GM21390 (cell line): ENCODE measurements at regions not wholly inside any gene's neighbourhood (a gene's known extent, or its start where the extent isn't known, plus 50 kb on each side); places are given as distances from the start of the nearest gene placed in this dataset.
"Not testable (repeated sequence)": the region's sequence is repeated elsewhere in the genome, so short reads cannot be mapped to it uniquely, and the experiment has no call there.

Experiments used
- ATAC-seq: cut with Tn5 transposase; IDR thresholded peaks from one replicate; pipeline ENCODE4 v1.9.1; 2021; ENCODE audit not compliant: unreplicated experiment

DNA sequence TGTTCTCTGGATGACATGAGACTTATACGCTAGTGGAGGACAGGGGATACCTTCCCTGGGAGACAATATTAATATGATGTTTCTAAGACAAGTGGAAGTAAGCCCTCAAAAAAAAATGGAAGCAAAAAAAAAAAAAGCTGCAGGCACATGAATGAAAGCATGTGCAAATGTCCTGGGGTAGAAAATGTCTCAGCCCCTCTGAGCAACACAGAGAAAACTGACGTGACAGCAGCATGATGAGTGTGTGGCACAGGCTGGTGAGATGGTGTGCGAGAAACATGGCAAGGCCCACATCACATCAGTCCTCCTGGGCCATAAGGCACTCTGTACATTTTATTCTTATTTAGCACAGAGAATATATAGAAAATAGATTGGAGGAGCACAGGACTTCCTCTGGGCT lies 254.7 kb upstream of the PFKP start:
- no peak for ATAC-seq

DNA sequence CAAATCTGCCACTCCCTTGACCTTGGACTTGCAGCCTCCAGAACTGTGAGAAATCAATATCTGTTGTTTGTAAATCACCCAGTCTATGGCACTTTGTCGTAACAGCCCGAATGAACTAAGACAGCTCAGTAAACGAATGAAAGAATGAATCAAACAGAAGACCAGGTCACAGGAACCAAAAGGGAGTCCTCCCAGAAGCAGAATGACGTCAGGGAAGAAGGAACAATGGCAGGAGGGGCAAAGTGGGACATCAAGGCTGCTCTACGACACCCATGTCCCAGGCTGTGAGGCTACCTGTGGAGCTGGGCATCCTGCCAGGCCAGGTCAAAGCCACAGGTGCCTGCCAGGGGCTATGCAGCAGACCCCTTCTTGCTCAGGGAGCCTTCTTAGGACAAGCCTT lies 267.2 kb upstream of the PFKP start:
- no peak for ATAC-seq

DNA sequence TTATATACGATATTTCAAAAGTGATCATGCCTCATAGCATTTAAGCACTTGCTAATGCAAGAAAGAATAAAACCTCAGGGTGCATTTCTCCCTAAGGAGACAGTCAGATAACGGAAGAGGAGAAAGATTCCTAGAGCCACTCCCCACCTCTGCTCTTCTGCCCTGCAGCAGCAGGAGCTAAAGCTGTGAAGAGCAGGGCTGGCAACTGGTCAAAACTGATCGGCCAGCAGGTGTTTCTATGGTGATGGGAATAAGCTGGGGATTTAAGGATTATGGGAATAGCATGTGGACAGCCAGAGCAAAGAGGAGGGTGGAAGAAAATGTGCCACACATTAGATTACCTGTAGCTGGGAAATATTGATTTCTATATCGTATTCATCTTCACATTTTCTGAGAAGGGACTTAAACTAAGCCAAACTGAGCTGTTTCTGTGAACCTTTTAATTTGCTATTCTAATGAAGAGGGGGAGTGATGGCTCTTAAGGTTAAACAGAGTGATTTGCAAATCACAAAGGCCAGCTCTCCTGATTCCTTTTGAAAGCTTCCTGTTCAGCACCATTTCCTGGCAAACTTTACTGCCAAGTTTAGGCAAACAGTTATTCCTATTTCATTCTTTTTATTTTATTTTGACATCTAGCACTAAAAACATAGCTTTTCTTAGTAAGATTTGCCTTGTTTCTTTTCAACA lies 268.9 kb upstream of the PFKP start:
- ATAC-seq: no peak

DNA sequence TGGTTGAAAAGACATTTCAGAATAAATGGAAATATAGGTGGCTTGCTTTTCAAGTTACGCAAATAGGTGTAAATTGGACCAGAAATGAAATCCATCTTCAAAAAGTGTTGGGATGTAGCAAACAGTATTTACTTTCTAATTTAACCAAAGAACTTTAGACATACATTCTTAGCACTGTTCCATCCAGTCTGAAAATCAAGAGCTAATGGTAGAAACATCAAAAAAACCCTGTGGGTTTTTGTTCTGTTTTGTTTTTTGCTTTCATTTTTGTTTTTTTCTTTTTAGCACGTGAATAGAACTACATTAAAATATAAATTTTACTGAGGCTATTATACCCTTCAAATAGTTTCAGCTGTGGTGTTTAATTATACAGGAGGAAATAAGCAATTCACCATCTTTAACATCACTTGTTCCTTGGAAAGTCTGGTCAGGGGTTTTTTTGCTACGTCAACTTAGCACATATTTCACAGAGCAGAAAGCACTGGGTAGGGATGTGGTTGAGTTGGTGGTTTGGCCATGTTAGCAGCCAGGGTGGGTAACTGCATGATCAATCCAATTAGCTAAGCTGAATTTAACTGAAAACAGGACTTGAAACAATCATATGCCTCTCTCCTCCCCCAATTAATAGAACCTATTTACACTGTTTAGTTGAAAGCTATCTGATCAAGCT lies 275.4 kb upstream of the PFKP start:
- ATAC-seq: peak; percentile 91

DNA sequence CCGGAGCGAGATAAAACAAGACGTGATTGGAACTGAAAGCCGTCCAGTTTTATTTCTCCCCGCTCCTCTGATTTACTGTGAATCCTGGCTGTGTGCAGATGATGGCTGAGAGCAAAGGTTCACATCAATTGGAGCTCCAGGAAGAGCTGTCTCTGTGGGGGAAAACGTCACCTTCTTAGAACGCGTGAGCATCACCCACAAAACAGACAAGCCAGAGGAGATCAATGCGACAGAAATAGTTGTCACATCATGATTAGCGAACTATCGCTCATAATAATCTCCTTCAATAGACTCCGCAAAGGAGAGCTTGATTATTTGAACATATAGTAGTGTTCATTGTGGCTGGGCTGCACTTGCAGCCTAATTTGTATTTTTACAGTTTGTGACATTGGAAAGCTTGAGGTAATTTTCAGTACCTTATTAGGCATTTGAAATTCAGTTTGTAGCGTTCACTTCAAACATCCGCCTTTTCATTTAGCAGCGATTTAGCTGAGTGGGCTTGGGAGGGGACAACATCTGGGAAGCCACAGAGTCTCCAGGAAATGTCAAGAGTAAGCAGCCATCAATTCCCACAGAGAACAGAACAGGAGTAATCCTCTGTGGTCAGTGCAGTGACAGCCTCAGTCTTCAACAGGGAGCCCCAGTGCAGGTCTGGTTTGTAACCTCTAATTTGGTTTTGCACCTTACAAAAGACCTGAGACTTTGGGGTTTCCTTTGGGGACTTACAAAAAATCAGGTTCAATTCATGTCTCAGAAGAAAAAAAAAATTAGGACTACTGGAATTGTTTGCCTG lies 276.8 kb upstream of the PFKP start:
- ATAC-seq: no peak

DNA sequence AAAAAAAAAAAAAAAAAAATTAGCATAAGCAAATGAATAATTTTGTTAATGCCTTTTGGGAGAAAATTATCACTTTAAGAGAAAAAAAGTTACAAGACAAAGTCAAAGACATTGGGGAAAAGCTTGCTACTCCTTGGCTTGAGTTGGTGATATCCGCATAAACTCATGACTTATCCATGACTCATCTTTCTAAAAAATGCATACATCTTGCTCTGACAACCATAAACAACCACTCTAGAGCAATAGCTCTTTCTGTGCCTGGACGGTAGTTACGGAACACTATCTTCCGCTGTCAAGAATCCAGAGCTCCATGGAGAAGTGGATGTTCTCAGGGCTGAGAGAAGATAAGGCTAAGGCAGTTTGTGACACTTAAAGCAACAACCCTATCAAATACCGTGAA lies 281.1 kb upstream of the PFKP start:
- ATAC-seq: no peak

DNA sequence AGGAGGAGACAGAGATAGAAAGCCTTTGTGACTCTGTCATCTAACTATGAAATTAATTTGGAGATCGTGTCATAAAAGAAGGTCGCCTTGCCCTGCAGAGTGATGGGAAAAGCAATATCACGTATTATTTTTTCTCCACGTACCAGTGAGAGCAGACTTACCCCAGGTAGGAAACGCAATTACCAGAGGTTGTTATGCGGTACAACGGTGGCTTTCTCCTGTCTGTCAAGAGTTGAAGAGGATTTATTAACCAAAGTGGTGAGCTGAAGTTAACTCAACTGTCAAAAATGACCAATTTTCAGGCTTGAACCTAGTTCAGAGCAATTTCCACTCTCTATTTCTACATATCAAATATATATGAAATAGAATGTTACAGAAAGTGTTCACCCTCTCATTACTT lies 282.6 kb upstream of the PFKP start:
- no peak for ATAC-seq

DNA sequence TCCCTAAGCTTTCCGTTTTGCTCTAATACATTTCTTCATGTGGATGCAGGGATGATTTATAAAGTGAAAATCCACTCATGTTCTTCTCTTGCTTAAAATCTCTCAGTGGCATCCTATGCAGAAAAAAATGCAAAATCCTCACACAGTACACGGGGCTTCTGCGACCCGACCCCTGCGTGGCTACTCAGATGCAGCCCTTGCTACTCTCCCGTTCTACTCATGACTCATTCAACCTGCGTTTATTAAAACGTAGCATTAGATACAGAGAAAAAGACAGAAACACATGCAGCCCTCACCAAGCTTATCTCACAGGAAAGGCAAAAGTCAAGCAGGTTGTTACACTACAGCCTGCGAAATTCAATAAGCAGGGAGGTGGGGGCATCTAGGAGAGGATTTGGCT lies 284.4 kb upstream of the PFKP start:
- no peak for ATAC-seq

DNA sequence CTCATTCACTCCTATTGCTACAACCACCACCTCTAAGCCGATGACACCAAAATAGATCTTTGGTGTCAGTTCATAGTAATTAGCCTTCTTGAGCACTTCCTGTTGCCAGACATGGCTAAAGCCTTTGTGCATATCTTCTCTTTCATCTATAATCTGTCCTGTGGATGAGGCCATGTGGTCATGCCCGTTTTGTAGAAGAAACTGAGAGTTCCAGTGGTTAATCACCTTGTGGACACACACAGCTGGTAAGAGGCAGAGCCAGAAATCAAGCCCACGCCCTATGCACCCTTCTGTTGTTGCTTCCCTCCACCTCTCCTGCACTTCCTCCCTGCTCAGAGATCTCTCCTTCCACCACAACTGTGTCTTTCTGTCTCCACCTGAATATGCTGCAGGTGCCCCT lies 285.1 kb upstream of the PFKP start:
- no peak for ATAC-seq

DNA sequence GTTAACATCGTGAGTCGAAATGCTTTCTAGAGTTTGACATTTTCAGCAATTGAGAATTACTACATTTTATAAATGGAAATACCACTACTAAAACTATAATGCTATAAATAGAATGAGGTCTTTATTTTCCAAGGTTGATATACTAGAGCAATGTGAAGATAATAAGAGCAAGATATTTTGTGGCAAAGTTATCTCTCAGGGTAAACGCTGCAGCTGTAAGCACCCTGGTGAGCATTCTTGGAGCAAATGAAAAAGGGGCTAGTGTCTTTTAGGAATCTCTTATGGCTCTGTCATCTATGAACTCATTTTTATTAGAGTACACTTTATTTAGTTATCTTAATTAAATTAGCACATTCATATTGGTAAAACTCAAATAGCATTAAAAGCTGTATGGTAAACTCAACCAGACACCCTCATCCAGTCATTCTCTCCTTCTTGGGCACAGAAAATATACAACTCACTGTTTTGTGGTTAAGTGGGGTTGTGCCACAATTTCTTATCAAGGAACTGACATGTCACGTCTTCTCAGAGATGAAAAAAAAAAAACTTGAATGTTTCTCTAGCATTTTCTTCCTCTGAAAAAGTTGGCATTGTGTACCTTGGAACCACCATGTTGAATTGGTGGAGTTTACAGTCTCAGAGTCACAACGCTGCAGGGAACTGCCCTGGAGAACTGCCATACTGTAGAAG lies 289.5 kb upstream of the PFKP start:
- ATAC-seq: no peak

DNA sequence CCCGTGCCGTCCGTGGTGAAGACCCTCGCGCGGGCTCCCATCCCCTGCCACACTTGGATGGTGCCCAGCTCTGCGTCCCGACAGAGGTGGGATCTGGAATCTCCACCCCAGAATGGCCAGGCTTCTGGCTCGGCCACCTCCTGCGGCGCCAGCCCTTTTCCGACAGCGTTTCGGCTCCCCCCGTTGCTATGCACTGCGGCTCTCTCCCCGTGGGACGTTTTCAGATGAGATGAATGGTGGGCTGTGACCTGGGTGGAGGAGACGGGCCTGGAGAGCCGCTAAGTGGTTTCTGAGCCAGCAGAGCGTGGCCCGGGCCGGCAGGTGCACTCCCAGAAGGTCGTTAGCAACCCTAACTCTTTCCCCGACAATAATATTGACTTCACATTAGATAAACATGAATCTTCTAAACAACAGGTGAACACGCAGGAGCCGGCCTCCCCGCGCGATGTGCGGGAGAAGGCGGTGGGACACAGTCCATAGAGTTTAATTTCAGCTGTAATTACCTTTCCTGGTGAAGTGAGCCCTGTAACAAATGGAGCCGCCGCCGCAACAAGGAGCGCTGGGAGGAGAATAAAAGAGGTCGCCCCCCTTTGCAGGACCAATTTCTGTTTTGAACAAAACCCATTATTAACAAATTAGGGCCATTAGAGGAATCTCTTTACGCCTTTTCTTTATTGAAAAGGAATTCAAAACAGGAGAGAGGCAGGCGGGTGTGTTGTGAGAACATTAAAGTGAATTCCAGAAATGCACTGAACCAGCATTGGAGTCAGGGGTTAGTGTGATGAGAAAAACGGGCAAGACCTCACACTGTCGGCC lies 294.3 kb upstream of the PFKP start:
- ATAC-seq: no peak

DNA sequence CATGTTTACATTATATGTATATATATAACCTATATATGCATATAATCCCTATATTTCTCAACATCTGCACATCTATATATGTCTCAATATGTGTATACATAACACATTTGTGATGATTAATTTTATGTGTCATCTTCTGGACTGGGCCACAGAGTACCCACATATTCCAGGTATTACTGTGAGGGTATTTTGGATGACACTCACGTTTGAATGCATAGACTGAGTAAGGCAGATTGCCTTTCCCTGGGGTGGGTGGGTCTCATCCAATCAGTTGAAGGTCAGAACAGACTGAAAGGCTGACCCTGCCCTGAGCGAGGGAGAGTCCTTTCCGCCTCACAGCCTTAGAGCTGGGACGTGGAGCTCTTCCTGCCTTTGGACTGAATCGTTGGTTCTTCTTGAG lies 295.2 kb upstream of the PFKP start:
- no peak for ATAC-seq

DNA sequence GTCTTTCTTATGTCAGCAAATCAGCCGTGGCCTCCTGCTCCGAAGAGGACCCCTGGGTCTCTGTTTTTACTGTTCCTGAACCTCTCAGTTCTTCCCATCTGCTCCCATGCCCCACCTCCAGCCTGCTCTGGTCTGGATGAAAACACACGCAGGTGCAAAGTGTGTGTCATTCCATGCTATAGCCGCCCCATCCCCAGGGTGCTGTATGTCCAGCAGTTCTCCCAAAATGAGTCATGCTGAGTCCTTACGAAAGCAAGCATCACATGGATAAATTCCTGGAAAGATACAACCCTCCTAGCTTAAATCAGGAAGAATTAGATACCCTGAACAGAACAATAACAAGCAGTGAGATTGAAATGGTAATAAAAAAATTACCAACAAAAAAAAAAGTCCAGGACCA lies 300.1 kb upstream of the PFKP start:
- ATAC-seq: not testable (repeated sequence)

DNA sequence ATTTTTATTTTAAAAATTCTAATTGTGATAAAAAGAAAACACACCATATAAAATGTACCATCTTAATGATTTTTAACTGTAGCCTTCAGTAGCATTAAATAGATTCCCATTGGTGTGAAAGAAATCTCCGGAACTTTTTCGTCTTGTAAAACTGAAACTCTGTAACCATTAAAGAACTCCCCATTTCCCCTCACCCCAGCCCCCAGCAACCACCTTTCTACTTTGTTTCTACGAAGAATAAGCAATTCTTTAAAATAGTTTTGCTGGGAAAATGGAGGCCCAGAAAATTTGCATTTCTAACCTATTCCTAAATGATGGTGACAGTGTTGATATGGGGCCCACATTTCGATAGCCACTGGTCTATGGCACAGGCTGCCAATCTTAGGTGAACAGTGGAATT lies 305.4 kb upstream of the PFKP start:
- ATAC-seq: no peak

DNA sequence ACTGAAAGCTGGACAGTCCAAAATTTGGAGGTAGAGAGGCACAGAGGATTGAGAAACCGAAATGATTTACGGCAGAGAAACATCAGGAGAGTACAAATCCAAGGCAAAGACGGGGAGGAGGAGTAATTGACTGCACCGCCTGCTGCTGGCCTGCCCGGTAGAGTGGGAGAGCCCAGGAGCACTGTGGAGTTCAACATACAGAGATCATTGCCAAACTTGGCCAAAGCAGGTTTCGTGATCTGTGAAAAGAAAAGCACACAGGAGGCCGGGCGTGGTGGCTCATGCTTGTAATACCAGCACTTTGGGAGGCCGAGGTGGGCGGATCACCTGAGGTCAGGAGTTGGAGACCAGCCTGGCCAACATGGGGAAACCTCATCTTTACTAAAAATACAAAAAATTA lies 306.0 kb upstream of the PFKP start:
- no peak for ATAC-seq

DNA sequence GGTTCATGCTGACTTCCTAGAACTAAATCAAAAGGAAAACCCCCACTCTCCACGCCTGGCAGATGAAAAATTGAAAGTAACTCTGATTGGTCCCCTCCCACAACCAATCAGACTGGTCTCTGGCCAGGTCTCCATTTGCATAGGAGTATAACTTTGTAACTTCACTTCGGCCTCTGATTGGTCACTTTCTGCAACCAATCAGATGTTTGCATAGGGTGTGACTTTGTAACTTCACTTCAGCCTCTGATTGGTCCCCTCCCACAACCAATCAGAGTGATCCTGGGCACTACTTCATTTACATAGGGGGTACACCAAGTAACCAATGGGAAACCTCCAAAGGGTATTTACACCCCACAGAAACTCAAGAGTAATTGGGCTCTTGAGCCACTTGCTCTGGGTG lies 306.6 kb upstream of the PFKP start:
- no peak for ATAC-seq

DNA sequence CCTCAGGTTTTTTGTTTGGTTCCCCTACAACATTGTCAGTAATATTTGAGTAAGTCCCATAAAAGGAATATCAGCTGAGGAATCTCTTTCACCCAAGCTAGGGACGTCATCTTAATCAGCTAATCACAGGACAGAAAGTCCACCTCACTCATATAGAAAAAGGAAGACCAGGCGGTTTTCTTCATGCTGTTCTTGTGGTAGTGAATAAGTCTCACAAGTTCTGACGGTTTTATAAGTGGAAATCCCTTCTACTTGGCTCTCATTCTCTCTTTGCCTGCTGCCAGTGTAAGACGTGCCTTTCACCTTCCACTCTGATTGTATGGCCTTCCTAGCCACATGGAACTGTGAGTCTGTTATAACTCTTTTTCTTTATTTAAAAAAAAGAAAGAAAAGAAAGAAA lies 308.1 kb upstream of the PFKP start:
- no peak for ATAC-seq

DNA sequence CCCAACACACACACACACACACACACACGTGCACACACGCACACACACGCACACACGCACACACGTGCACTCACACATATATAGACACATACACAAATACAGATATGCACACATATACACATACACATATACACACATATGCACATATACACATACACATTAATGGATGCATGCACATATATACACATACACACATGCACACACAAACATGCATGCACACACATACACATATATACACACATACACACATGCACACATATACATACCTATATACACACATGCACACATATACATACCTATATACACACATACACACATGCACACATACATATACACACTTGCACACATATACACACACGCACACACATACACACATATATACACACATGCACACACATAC lies 312.4 kb upstream of the PFKP start:
- ATAC-seq: no peak

DNA sequence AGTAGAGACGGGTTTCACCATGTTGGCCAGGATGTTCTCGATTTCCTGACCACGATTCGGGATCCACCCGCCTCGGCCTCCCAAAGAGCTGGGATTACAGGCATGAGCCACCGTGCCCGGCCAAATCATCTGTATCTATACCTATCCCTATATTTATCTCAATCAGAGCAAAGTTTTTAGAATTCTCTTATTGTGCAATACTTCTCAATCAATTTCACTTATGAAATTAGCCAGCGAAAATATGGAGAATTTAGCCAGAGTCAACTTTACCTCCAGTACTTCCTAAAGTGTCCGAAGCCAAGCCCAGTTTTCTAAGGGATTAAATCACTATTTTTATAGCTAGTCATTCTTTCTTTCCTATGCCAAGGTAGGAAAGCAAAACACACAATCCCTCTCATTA lies 319.1 kb upstream of the PFKP start:
- ATAC-seq: no peak

DNA sequence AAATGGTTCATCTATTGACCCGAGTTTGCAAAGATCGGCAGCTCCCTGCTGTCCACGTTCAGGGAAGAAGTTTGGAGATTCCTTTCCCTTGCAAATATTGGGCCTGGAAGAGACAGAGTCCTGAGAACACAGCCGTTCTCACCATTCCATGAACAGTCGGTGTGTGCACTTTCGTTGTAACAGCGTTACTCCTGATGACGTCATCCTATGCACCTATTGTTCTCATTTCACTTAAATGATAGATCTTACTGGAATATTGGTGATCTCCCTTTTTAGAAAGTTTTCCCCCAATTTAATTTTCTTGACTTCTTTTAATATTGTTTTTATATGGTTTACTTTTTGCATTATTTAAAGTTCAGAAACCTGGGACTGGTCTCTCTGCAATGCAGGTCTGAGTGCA lies 320.7 kb upstream of the PFKP start:
- no peak for ATAC-seq

DNA sequence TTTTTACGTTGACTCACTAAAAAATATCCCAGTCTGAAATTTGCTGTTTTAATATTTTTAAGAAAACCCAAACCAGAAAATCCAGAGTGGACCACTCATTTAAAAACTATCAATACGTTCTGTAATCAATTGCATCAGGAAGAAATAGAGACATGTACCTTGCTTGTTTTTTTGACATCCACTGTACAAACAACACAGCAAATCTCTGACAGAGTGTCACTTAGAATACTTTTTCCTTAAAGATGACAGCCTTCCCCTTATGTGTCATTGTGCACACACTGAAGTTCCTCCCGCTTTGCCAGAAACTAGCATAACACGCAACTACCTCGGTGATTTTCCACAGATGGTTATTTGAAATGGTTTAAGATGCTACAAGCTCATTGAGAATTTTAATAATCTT lies 321.7 kb upstream of the PFKP start:
- no peak for ATAC-seq
